ENCODE measurements at regions not wholly inside any gene's neighbourhood (a gene's known extent, or its start where the extent isn't known, plus 50 kb on each side); places are given as distances from the start of the nearest gene placed in this dataset.
A peak's percentile ranks its signal among the peaks of the same experiment; 100 is the strongest.
"Not testable (repeated sequence)": the region's sequence is repeated elsewhere in the genome, so short reads cannot be mapped to it uniquely, and the experiment has no call there.

DNA sequence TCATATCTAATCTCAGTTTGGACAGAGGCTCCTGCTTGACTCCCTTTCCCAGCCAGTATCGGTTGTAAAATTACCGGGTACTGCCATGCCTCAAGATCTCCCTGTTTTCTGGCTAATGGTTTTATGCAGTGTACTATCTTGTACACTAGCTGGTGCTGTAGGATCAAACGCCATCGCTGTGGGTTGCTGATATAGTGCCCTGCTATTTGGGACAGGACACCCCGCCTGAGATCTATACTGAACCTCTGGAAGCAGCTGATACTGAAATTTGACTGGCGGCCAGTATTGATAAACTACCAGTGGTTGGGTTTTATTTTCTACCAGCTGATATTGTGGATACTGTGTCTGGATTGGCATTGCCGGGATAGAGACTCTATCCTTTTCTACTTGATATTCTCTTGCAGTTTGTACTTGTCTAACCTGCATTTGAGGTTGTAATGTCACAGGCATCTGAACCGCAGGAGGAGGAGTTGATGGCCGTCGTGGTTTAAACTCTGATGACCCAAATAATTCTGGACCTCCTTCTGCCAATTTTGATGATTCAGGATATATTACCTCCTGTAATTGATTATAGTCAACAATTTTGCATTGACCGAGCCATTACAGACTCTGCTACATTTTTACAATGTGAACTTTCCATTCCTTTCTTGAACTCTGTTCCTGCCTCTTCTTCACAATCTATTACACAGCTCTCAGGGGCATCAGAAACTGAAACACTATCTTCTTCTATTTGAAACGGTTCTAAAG lies 112.5 kb upstream of the LARP1 start:
- peaks cover 11 to 13% (median 12%) of the 10 kb centered on the region in 3 donors for H3K4me1 Mint-ChIP-seq
- CTCF ChIA-PET = no interaction called here
- DNase-seq = no peak

DNA sequence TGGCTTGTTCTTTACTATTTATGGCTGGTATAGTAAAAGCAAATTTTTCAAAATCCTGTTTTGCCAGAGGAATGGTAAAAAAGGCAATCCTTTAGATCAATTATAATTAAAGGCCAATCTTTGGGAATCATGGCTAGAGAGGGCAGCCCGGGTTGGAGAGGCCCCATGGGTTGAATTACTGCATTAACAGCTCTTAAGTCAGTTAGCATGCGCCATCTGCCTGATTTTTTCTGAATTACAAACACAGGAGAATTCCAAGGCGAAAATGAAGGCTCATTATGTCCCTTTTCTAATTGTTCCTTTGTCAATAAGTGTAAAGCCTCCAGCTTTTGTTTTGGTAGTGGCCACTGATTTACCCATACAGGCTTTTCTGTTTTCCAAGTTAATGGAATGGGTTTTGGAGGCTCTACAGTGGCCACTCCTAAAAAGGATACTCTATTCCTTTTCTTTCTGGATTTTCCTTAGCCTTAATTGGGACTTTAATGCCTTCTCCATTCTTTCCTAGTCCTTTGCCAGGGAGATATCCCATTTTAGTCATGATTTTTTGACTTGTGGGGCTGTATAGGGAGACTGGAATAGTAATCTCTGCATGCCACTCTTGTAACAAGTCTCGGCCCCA lies 114.9 kb upstream of the LARP1 start:
- H3K27me3 ChIP-seq (ENCODE audit: insufficient read depth, low read length, poor library complexity, severe bottlenecking); H3K36me3 ChIP-seq (ENCODE audit: insufficient read depth, low read length); H3K4me1 ChIP-seq (ENCODE audit: insufficient read depth, low read length); H3K4me1 Mint-ChIP-seq; POLR2A ChIA-PET; H3K4me3 ChIP-seq (ENCODE audit: low read length); H3K36me3 Mint-ChIP-seq; DNase-seq; H3K27ac ChIP-seq (ENCODE audit: low read depth, low read length); H3K9me3 ChIP-seq (ENCODE audit: low read length); H3K27me3 Mint-ChIP-seq; H3K27ac Mint-ChIP-seq; H3K4me3 Mint-ChIP-seq: not testable (repeated sequence)
- CTCF ChIA-PET = interaction anchor here (1.0 to 2.0 kb wide), 2 partner anchors 10 to 218 kb away, joined by 3 to 5 read pairs; no protein-coding TSS in a partner anchor
- H3K9me3 Mint-ChIP-seq = peaks cover 0 to 12% (median 4%) of the 10 kb centered on the region in 5 donors

More for the DNA sequence above, 112.5 kb upstream of the LARP1 start:
- Histone ChIP-seq H3K4me3 (ENCODE audit: low read length) (no peak overlapping the region), H3K27ac (ENCODE audit: low read depth, low read length) (no peak overlapping the region), H3K36me3 (ENCODE audit: insufficient read depth, low read length) (no peaks in the 10 kb centered on the region), H3K9me3 (ENCODE audit: low read length) (no peaks in the 10 kb centered on the region), H3K27me3 (ENCODE audit: insufficient read depth, low read length, poor library complexity, severe bottlenecking) (no peaks in the 10 kb centered on the region), H3K4me1 (ENCODE audit: insufficient read depth, low read length) (peaks cover 7% of the 10 kb centered on the region)
- H3K9me3 Mint-ChIP-seq = peaks cover 0 to 12% (median 4%) of the 10 kb centered on the region in 5 donors
- POLR2A ChIA-PET = no interaction called here
- H3K36me3 Mint-ChIP-seq = no peaks in the 10 kb centered on the region
- H3K4me3 Mint-ChIP-seq = no peak overlapping the region
- H3K27me3 Mint-ChIP-seq = peaks cover 7 to 9% of the 10 kb centered on the region in 2 donors
- H3K27ac Mint-ChIP-seq = no peak overlapping the region

DNA sequence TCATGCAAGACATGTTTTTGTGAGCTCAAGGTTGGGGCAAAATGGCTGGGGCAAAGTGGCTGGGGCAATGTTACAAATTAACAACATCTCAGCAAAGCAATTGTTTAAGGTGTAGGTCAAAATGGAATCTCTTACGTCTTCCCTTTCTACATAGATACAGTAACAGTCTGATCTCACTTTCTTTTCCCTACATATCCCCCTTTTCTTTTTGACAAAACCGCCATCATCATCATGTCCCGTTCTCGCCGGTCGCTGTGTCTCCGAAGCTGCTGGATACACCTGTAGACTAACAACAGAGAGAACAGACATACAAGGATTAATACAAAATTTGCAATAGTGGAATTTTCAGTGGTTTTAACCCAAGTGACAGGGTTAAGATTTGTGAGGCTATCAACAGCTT lies 118.4 kb upstream of the LARP1 start:
- POLR2A ChIA-PET; H3K27me3 Mint-ChIP-seq; H3K9me3 Mint-ChIP-seq; DNase-seq; H3K27me3 ChIP-seq (ENCODE audit: insufficient read depth, low read length, poor library complexity, severe bottlenecking); H3K27ac ChIP-seq (ENCODE audit: low read depth, low read length); H3K36me3 ChIP-seq (ENCODE audit: insufficient read depth, low read length); H3K27ac Mint-ChIP-seq; H3K4me1 ChIP-seq (ENCODE audit: insufficient read depth, low read length); H3K4me3 ChIP-seq (ENCODE audit: low read length); H3K36me3 Mint-ChIP-seq; H3K4me1 Mint-ChIP-seq; H3K4me3 Mint-ChIP-seq; CTCF ChIA-PET; H3K9me3 ChIP-seq (ENCODE audit: low read length): not testable (repeated sequence)

DNA sequence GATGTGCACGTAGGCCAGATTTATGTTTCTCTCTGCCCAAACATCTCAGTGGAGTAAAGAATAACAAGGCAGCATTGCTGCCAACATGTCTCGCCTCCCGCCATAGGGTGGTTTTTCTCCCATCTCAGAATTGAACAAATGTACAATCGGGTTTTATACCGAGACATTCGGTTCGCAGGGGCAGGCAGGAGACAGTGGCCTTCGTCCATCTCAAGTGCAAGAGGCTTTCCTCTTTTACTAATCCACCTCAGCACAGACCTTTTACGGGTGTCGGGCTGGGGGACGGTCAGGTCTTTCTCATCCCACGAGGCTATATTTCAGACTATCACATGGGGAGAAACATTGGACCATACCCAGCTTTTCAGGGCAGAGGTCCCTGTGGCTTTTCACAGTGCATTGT lies 118.9 kb upstream of the LARP1 start:
- POLR2A ChIA-PET; H3K36me3 ChIP-seq (ENCODE audit: insufficient read depth, low read length); H3K36me3 Mint-ChIP-seq; H3K4me1 Mint-ChIP-seq; H3K4me3 Mint-ChIP-seq; H3K27ac ChIP-seq (ENCODE audit: low read depth, low read length); CTCF ChIA-PET; H3K4me1 ChIP-seq (ENCODE audit: insufficient read depth, low read length); DNase-seq; H3K9me3 Mint-ChIP-seq; H3K9me3 ChIP-seq (ENCODE audit: low read length); H3K4me3 ChIP-seq (ENCODE audit: low read length); H3K27me3 ChIP-seq (ENCODE audit: insufficient read depth, low read length, poor library complexity, severe bottlenecking); H3K27ac Mint-ChIP-seq; H3K27me3 Mint-ChIP-seq: not testable (repeated sequence)

- H3K4me3 ChIP-seq (ENCODE audit: low read length); H3K4me1 ChIP-seq (ENCODE audit: insufficient read depth, low read length); H3K4me3 Mint-ChIP-seq; H3K4me1 Mint-ChIP-seq; DNase-seq; H3K27ac ChIP-seq (ENCODE audit: low read depth, low read length); H3K27me3 Mint-ChIP-seq; H3K36me3 ChIP-seq (ENCODE audit: insufficient read depth, low read length); H3K27me3 ChIP-seq (ENCODE audit: insufficient read depth, low read length, poor library complexity, severe bottlenecking); CTCF ChIA-PET; H3K9me3 ChIP-seq (ENCODE audit: low read length); H3K36me3 Mint-ChIP-seq; H3K9me3 Mint-ChIP-seq; H3K27ac Mint-ChIP-seq: not testable (repeated sequence)
- POLR2A ChIA-PET = interaction anchor here (0.6 kb wide), 1 partner anchor 127 kb away, joined by 4 read pairs; no protein-coding TSS in a partner anchor
These were observed 121.4 kb upstream of the LARP1 start for GRCh38 chr5:154633744-154634143.

- Mint-ChIP-seq H3K27ac (peak overlapping the region in 1 of 8 donors; percentile 23), H3K9me3 (no peaks in the 10 kb centered on the region), H3K4me1 (no peaks in the 10 kb centered on the region), H3K4me3 (no peak overlapping the region), H3K36me3 (no peaks in the 10 kb centered on the region), H3K27me3 (peaks cover 4% of the 10 kb centered on the region in 2 donors)
- CTCF ChIA-PET = interaction anchor here (2.2 kb wide), 1 partner anchor 13 kb away, joined by 7 read pairs; no protein-coding TSS in a partner anchor
- POLR2A ChIA-PET = no interaction called here
- Histone ChIP-seq H3K4me3 (ENCODE audit: low read length) (no peak overlapping the region), H3K36me3 (ENCODE audit: insufficient read depth, low read length) (no peaks in the 10 kb centered on the region), H3K27ac (ENCODE audit: low read depth, low read length) (no peak overlapping the region), H3K4me1 (ENCODE audit: insufficient read depth, low read length) (no peaks in the 10 kb centered on the region), H3K9me3 (ENCODE audit: low read length) (no peaks in the 10 kb centered on the region), H3K27me3 (ENCODE audit: insufficient read depth, low read length, poor library complexity, severe bottlenecking) (no peaks in the 10 kb centered on the region)
- no peak for DNase-seq
These were observed 124.0 kb upstream of the LARP1 start for GRCh38 chr5:154631141-154631540.

DNA sequence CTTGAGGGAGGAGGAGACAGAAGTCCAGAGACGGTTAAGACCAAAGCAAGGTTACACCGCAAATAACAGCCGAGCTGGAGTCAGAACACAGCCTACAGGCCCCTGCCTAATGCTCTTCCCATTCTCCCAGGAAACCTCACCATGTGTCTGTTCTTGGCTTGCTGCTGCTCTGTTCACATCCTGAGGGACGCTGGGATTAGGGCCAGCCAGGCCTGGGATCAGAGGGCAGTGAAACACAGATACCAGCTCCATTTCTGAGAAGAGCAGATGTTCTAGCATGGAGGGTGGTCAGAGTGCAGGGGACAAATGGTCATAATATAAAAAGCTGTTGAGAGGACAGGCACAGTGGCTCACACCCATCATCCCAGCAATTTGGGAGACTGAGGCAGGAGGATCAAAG lies 124.8 kb upstream of the LARP1 start:
- Histone ChIP-seq H3K27ac (ENCODE audit: low read depth, low read length) (no peak overlapping the region), H3K36me3 (ENCODE audit: insufficient read depth, low read length) (no peaks in the 10 kb centered on the region), H3K9me3 (ENCODE audit: low read length) (no peaks in the 10 kb centered on the region), H3K27me3 (ENCODE audit: insufficient read depth, low read length, poor library complexity, severe bottlenecking) (no peaks in the 10 kb centered on the region), H3K4me1 (ENCODE audit: insufficient read depth, low read length) (no peaks in the 10 kb centered on the region), H3K4me3 (ENCODE audit: low read length) (no peak overlapping the region)
- no peak overlapping the region for H3K27ac Mint-ChIP-seq
- no peaks in the 10 kb centered on the region for H3K9me3 Mint-ChIP-seq
- DNase-seq = no peak
- no peaks in the 10 kb centered on the region for H3K4me1 Mint-ChIP-seq
- ChIA-PET POLR2A (no interaction called here), CTCF (interaction anchor here (2.2 kb wide), 1 partner anchor 12 kb away, joined by 7 read pairs; no protein-coding TSS in a partner anchor)
- no peaks in the 10 kb centered on the region for H3K36me3 Mint-ChIP-seq
- peaks cover 4 to 7% of the 10 kb centered on the region in 2 donors for H3K27me3 Mint-ChIP-seq
- no peak overlapping the region for H3K4me3 Mint-ChIP-seq

GRCh38 chr5:154628685-154629084 lies 126.5 kb upstream of the LARP1 start:
- ChIA-PET CTCF (no interaction called here), POLR2A (no interaction called here)
- no peak overlapping the region for H3K4me3 ChIP-seq (ENCODE audit: low read length)

More at GRCh38 chr5:154628685-154629084, 126.5 kb upstream of the LARP1 start:
- Mint-ChIP-seq H3K4me3 (no peak overlapping the region), H3K9me3 (no peaks in the 10 kb centered on the region), H3K27ac (peak overlapping the region in 2 of 8 donors; percentile 79 to 82), H3K27me3 (peaks cover 4 to 5% of the 10 kb centered on the region in 2 donors), H3K4me1 (no peaks in the 10 kb centered on the region), H3K36me3 (no peaks in the 10 kb centered on the region)
- Histone ChIP-seq H3K27me3 (ENCODE audit: insufficient read depth, low read length, poor library complexity, severe bottlenecking) (no peaks in the 10 kb centered on the region), H3K9me3 (ENCODE audit: low read length) (no peaks in the 10 kb centered on the region), H3K4me1 (ENCODE audit: insufficient read depth, low read length) (no peaks in the 10 kb centered on the region), H3K36me3 (ENCODE audit: insufficient read depth, low read length) (no peaks in the 10 kb centered on the region), H3K27ac (ENCODE audit: low read depth, low read length) (no peak overlapping the region)
- DNase-seq = no peak
